ENCODE measurements at regions not wholly inside any gene's neighbourhood (a gene's known extent, or its start where the extent isn't known, plus 50 kb on each side); places are given as distances from the start of the nearest gene placed in this dataset.

- Histone ChIP-seq H2BK5ac (ENCODE audit: low read depth, low read length, poor library complexity, severe bottlenecking) (no peak overlapping the region), H4K5ac (ENCODE audit: low read depth, low read length) (no peak overlapping the region), H2AK9ac (replicated peaks; ENCODE audit: low read depth, low read length, poor library complexity) (no peak overlapping the region), H3K9me1 (ENCODE audit: insufficient read depth, low read length) (no peaks in the 10 kb centered on the region), H4K8ac (ENCODE audit: low read depth in 2 of 2, low read length in 2 of 2) (no peak overlapping the region), H2AK5ac (ENCODE audit: low read depth, low read length) (no peak overlapping the region), H3K79me1 (ENCODE audit: low read depth in 1 of 2, low read length in 2 of 2) (no peaks in the 10 kb centered on the region), H3K4me1 (ENCODE audit: control insufficient read depth, insufficient read depth, low read length) (no peaks in the 10 kb centered on the region), H4K91ac (ENCODE audit: insufficient read depth, low read depth, low read length) (no peak overlapping the region), H3K27me3 (ENCODE audit: control insufficient read depth, insufficient read depth, low read length) (no peaks in the 10 kb centered on the region), H2AFZ (replicated peaks; ENCODE audit: low read length, poor library complexity) (no peak overlapping the region), H3K9ac (ENCODE audit: low read depth, low read length) (no peak overlapping the region), H3K4me3 (ENCODE audit: insufficient read depth, low read depth, low read length) (no peak overlapping the region), H3K9me3 (ENCODE audit: control insufficient read depth, insufficient read depth, low read length) (peaks cover 43% of the 10 kb centered on the region), H3K56ac (ENCODE audit: extremely low read depth, insufficient read depth, low read length) (no peak overlapping the region), H3K14ac (replicated peaks; ENCODE audit: low read depth, low read length) (no peak overlapping the region), H3K18ac (ENCODE audit: low read depth, low read length) (no peak overlapping the region), H3K36me3 (ENCODE audit: control insufficient read depth, insufficient read depth, low read length) (no peaks in the 10 kb centered on the region), H2BK15ac (ENCODE audit: low read depth, low read length) (no peak overlapping the region), H4K20me1 (ENCODE audit: insufficient read depth, low read length) (no peaks in the 10 kb centered on the region), H3K4ac (ENCODE audit: low read depth, low read length) (no peak overlapping the region), H2BK120ac (ENCODE audit: low read depth, low read length) (no peak overlapping the region), H3K4me2 (ENCODE audit: low read depth, low read length) (no peak overlapping the region), H3K23ac (ENCODE audit: low read depth, low read length) (no peak overlapping the region), H3K27ac (ENCODE audit: insufficient read depth, low read length) (no peak overlapping the region), H2BK20ac (ENCODE audit: low read depth, low read length) (no peak overlapping the region)
- no peak for TF ChIP-seq MAFK (IDR thresholded peaks at IDR 0.05; ENCODE audit: low read depth, low read length)
- no peak for TF ChIP-seq FOS (IDR thresholded peaks at IDR 0.05; ENCODE audit: low read depth, low read length)
- TF ChIP-seq POLR2A (IDR thresholded peaks at IDR 0.05; ENCODE audit: low read depth, low read length), result no peak
- no peak for TF ChIP-seq MAZ (IDR thresholded peaks at IDR 0.05; ENCODE audit: borderline replicate concordance, low read depth, low read length)
- TF ChIP-seq SMC3 (IDR thresholded peaks at IDR 0.05; ENCODE audit: low read depth, low read length), result no peak
- TF ChIP-seq RCOR1 (IDR thresholded peaks at IDR 0.05; ENCODE audit: insufficient replicate concordance, low read length), result no peak
- TF ChIP-seq BHLHE40 (IDR thresholded peaks at IDR 0.05; ENCODE audit: low read depth, low read length), result no peak
- TF ChIP-seq CHD1 (IDR thresholded peaks at IDR 0.05; ENCODE audit: low read depth, low read length), result no peak
- no peak for TF ChIP-seq MXI1 (IDR thresholded peaks at IDR 0.05; ENCODE audit: borderline replicate concordance, low read depth, low read length)
- no peak for TF ChIP-seq NFE2L2 (IDR thresholded peaks at IDR 0.05; ENCODE audit: low read depth, low read length)
- TF ChIP-seq RFX5 (IDR thresholded peaks at IDR 0.05; ENCODE audit: low read depth, low read length), result no peak
- TF ChIP-seq RAD21 (IDR thresholded peaks at IDR 0.05; ENCODE audit: low read length), result no peak
- TF ChIP-seq ELK1 (IDR thresholded peaks at IDR 0.05; ENCODE audit: borderline replicate concordance, low read depth, low read length), result no peak
- DNase-seq (no peak), ATAC-seq (ENCODE audit: low read depth) (no peak)
- no CpG with 5 or more reads among the region's 7 CpGs for WGBS, 2 experiments (ENCODE audit: extremely low coverage in 2 of 2, insufficient read length in 1 of 2)
- intact Hi-C loops (cut with micrococcal nuclease), result no loop called here
- in situ Hi-C loops (cut with MboI; ENCODE audit: low sequenced_read_pairs), result no loop called here
- POLR2A ChIA-PET (ENCODE audit: unreplicated experiment), result no interaction called here
- CTCF ChIA-PET, result no interaction called here
- dilution Hi-C loops (cut with HindIII; ENCODE audit: low sequenced_read_pairs, unreplicated experiment), result no loop called here
- no TSS peak for BruUV-seq (replicated peaks)
Measured at GRCh38 chr22:49057910-49058309, 769.8 kb downstream of the BRD1 start.

All from IMR-90 (cell line).